Smooth muscle cell (in vitro differentiated cells): ENCODE measurements at regions not wholly inside any gene's neighbourhood (a gene's known extent, or its start where the extent isn't known, plus 50 kb on each side); places are given as distances from the start of the nearest gene placed in this dataset.

ENCODE experiments used
- DNase-seq: peaks from one replicate; lab custom pipeline; 2025; ENCODE audit not compliant: unreplicated experiment; lab: John Stamatoyannopoulos, UW
- H2AFZ ChIP-seq: fragments of 200-600 bp; sonication (generic); 2 replicates; pipeline ENCODE4 v1.6.0; 2016; ENCODE audit warnings: antibody characterized with exemption, low read depth, mild to moderate bottlenecking
- H3F3A ChIP-seq: fragments of 200-600 bp; sonication (generic); 2 replicates; pipeline ENCODE4 v1.6.0; 2017; ENCODE audit warnings: antibody characterized with exemption, low read depth
- H3K27ac ChIP-seq: fragments of 200-600 bp; sonication (generic); 2 replicates; pipeline ENCODE4 v1.5.1; 2016; ENCODE audit warnings: low read depth, mild to moderate bottlenecking
- H3K27me3 ChIP-seq: fragments of 200-600 bp; sonication (generic); 2 replicates; pipeline ENCODE4 v1.6.1; 2016; ENCODE audit warnings: low read depth, mild to moderate bottlenecking
- H3K36me3 ChIP-seq: fragments of 200-600 bp; sonication (generic); 2 replicates; pipeline ENCODE4 v1.5.1; 2016; ENCODE audit warnings: low read depth
- H3K4me1 ChIP-seq: fragments of 200-600 bp; sonication (generic); 2 replicates; pipeline ENCODE4 v1.5.1; 2016; ENCODE audit warnings: low read depth
- H3K4me2 ChIP-seq: fragments of 200-600 bp; sonication (generic); 2 replicates; pipeline ENCODE4 v1.6.0; 2016; ENCODE audit warnings: mild to moderate bottlenecking
- H3K4me3 ChIP-seq: fragments of 200-600 bp; sonication (generic); 2 replicates; pipeline ENCODE4 v1.5.1; 2016; ENCODE audit warnings: mild to moderate bottlenecking
- H3K79me2 ChIP-seq: fragments of 200-600 bp; sonication (generic); 2 replicates; pipeline ENCODE4 v1.6.0; 2016; ENCODE audit warnings: low read depth, mild to moderate bottlenecking
- H3K9ac ChIP-seq: fragments of 200-600 bp; sonication (generic); 2 replicates; pipeline ENCODE4 v1.6.0; 2016; ENCODE audit warnings: low read depth
- H3K9me3 ChIP-seq: fragments of 200-600 bp; sonication (generic); replicated peaks from 2 replicates; pipeline ENCODE4 v1.5.1; 2016; ENCODE audit warnings: low read depth
- H4K20me1 ChIP-seq: fragments of 200-600 bp; sonication (generic); 2 replicates; pipeline ENCODE4 v1.6.0; 2016; ENCODE audit warnings: low read depth
- CTCF ChIP-seq: fragments of 200-600 bp; sonication (generic); IDR thresholded peaks from 2 replicates; pipeline ENCODE4 v1.5.1; 2017; ENCODE audit warnings: borderline replicate concordance, mild to moderate bottlenecking, antibody characterized with exemption; ENCODE audit not compliant: insufficient read depth, poor library complexity, severe bottlenecking
- WGBS: methylation state at CpG from one replicate; pipeline ENCODE4 v1.1.7; 2016; ENCODE audit warnings: low lambda C conversion rate; 5-methylcytosine and 5-hydroxymethylcytosine counted together

GRCh38 chr13:111644750-111645149 lies 324.3 kb downstream of the TEX29 start:
- no peaks in the 10 kb centered on the region for H3K36me3 ChIP-seq
- DNase-seq: no peak
- H3K27me3 ChIP-seq: peaks cover 20% of the 10 kb centered on the region
- H4K20me1 ChIP-seq: no peaks in the 10 kb centered on the region
- no peaks in the 10 kb centered on the region for H3K4me1 ChIP-seq
- H2AFZ ChIP-seq: no peak overlapping the region
- H3K9ac ChIP-seq: no peak overlapping the region
- no peak for TF ChIP-seq CTCF
- H3K4me2 ChIP-seq: no peak overlapping the region
- no peaks in the 10 kb centered on the region for H3K79me2 ChIP-seq
- H3K9me3 ChIP-seq: no peaks in the 10 kb centered on the region
- H3K27ac ChIP-seq: no peak overlapping the region
- H3F3A ChIP-seq: no peaks in the 10 kb centered on the region
- no peak overlapping the region for H3K4me3 ChIP-seq
- WGBS: 88% methylated on average over 16 of the region's 16 CpGs

GRCh38 chr13:111645198-111645597 lies 324.8 kb downstream of the TEX29 start:
- 93% methylated on average over 12 of the region's 12 CpGs for WGBS
- no peak overlapping the region for H3K27ac ChIP-seq
- TF ChIP-seq CTCF: no peak

GRCh38 chr13:111645598-111646455 lies 325.4 kb downstream of the TEX29 start:
- no peak for TF ChIP-seq CTCF
- no peak overlapping the region for H2AFZ ChIP-seq
- H3K36me3 ChIP-seq: no peaks in the 10 kb centered on the region
- no peaks in the 10 kb centered on the region for H3F3A ChIP-seq
- no peak overlapping the region for H3K4me3 ChIP-seq
- H3K4me1 ChIP-seq: no peaks in the 10 kb centered on the region
- H3K9ac ChIP-seq: no peak overlapping the region
- H3K4me2 ChIP-seq: no peak overlapping the region
- no peaks in the 10 kb centered on the region for H3K9me3 ChIP-seq
- WGBS: 92% methylated on average over 21 of the region's 27 CpGs
- DNase-seq: no peak
- H4K20me1 ChIP-seq: no peaks in the 10 kb centered on the region
- H3K79me2 ChIP-seq: no peaks in the 10 kb centered on the region
- no peak overlapping the region for H3K27ac ChIP-seq
- peaks cover 31% of the 10 kb centered on the region for H3K27me3 ChIP-seq

More at GRCh38 chr13:111645198-111645597, 324.8 kb downstream of the TEX29 start:
- Histone ChIP-seq H3K4me2 (no peak overlapping the region), H4K20me1 (no peaks in the 10 kb centered on the region), H3K9me3 (no peaks in the 10 kb centered on the region), H2AFZ (no peak overlapping the region), H3K9ac (no peak overlapping the region), H3K36me3 (no peaks in the 10 kb centered on the region), H3K27me3 (peaks cover 25% of the 10 kb centered on the region), H3K79me2 (no peaks in the 10 kb centered on the region), H3K4me3 (no peak overlapping the region), H3F3A (no peaks in the 10 kb centered on the region), H3K4me1 (no peaks in the 10 kb centered on the region)
- no peak for DNase-seq

- peaks cover 37% of the 10 kb centered on the region for H3K27me3 ChIP-seq
- no peaks in the 10 kb centered on the region for H3K9me3 ChIP-seq
- H3K9ac ChIP-seq: no peak overlapping the region
- no peak overlapping the region for H3K27ac ChIP-seq
- no peak overlapping the region for H3K4me3 ChIP-seq
- no peak for TF ChIP-seq CTCF
- no peak for DNase-seq
- WGBS: 93% methylated on average over 10 of the region's 10 CpGs
- no peaks in the 10 kb centered on the region for H3K4me1 ChIP-seq
- H3K36me3 ChIP-seq: no peaks in the 10 kb centered on the region
- no peaks in the 10 kb centered on the region for H3F3A ChIP-seq
- H3K4me2 ChIP-seq: no peak overlapping the region
- no peaks in the 10 kb centered on the region for H3K79me2 ChIP-seq
- no peaks in the 10 kb centered on the region for H4K20me1 ChIP-seq
- H2AFZ ChIP-seq: no peak overlapping the region
Measured at GRCh38 chr13:111646456-111646855, 326.0 kb downstream of the TEX29 start.
